ENCODE measurements at regions not wholly inside any gene's neighbourhood (a gene's known extent, or its start where the extent isn't known, plus 50 kb on each side); places are given as distances from the start of the nearest gene placed in this dataset.

- CTCF ChIA-PET = no interaction called here
- WGBS (ENCODE audit: insufficient coverage) = 93% methylated on average over 1 of the region's 1 CpG
- Histone ChIP-seq H3K27ac (ENCODE audit: insufficient read depth in 1 of 2, low read depth in 1 of 2, low read length in 2 of 2, poor library complexity in 1 of 2, severe bottlenecking in 2 of 2) (no peak overlapping the region), H3K36me3 (ENCODE audit: control insufficient read depth in 4 of 4, insufficient read depth in 4 of 4, low read length in 3 of 4) (no peaks in the 10 kb centered on the region), H3K4me1 (ENCODE audit: control extremely low read depth in 1 of 4, control insufficient read depth in 4 of 4, insufficient read depth in 4 of 4, low read length in 3 of 4) (no peaks in the 10 kb centered on the region), H3K4me3 (ENCODE audit: control insufficient read depth in 1 of 7, extremely low read depth in 1 of 7, insufficient read depth in 4 of 7, low read depth in 2 of 7, low read length in 6 of 7) (no peak overlapping the region), H3K27me3 (replicated peaks in 2 of 5; ENCODE audit: control insufficient read depth in 4 of 5, insufficient read depth in 5 of 5, low read length in 4 of 5) (no peaks in the 10 kb centered on the region), H3K9me3 (ENCODE audit: control extremely low read depth in 1 of 5, control insufficient read depth in 4 of 5, insufficient read depth in 2 of 5, low read depth in 1 of 5, low read length in 4 of 5) (peaks cover 0 to 2% (median 0%) of the 10 kb centered on the region in 5 experiments)
- no peak for DNase-seq
- POLR2A ChIA-PET = interaction anchor here (0.8 kb wide), 1 partner anchor 15 kb away, joined by 3 read pairs; no protein-coding TSS in a partner anchor
Observed at GRCh38 chr3:8191406-8191805, 310.2 kb upstream of the LMCD1 start.

GRCh38 chr3:8197384-8197783 lies 304.2 kb upstream of the LMCD1 start:
- Histone ChIP-seq H3K36me3 (ENCODE audit: control insufficient read depth in 4 of 4, insufficient read depth in 4 of 4, low read length in 3 of 4) (no peaks in the 10 kb centered on the region), H3K9me3 (ENCODE audit: control extremely low read depth in 1 of 5, control insufficient read depth in 4 of 5, insufficient read depth in 2 of 5, low read depth in 1 of 5, low read length in 4 of 5) (peaks cover 0 to 2% (median 0%) of the 10 kb centered on the region in 5 experiments), H3K27me3 (replicated peaks in 2 of 5; ENCODE audit: control insufficient read depth in 4 of 5, insufficient read depth in 5 of 5, low read length in 4 of 5) (no peaks in the 10 kb centered on the region), H3K27ac (ENCODE audit: insufficient read depth in 1 of 2, low read depth in 1 of 2, low read length in 2 of 2, poor library complexity in 1 of 2, severe bottlenecking in 2 of 2) (no peak overlapping the region), H3K4me3 (ENCODE audit: control insufficient read depth in 1 of 7, extremely low read depth in 1 of 7, insufficient read depth in 4 of 7, low read depth in 2 of 7, low read length in 6 of 7) (no peak overlapping the region), H3K4me1 (ENCODE audit: control extremely low read depth in 1 of 4, control insufficient read depth in 4 of 4, insufficient read depth in 4 of 4, low read length in 3 of 4) (no peaks in the 10 kb centered on the region)
- POLR2A ChIA-PET = no interaction called here
- 100% methylated on average over 1 of the region's 2 CpGs for WGBS (ENCODE audit: insufficient coverage)
- CTCF ChIA-PET = no interaction called here
- no peak for DNase-seq

- H3K27me3 ChIP-seq (replicated peaks in 2 of 5; ENCODE audit: control insufficient read depth in 4 of 5, insufficient read depth in 5 of 5, low read length in 4 of 5) = no peaks in the 10 kb centered on the region
- no peak for DNase-seq
- ChIA-PET POLR2A (no interaction called here), CTCF (no interaction called here)
- peaks cover 0 to 2% (median 0%) of the 10 kb centered on the region in 5 experiments for H3K9me3 ChIP-seq (ENCODE audit: control extremely low read depth in 1 of 5, control insufficient read depth in 4 of 5, insufficient read depth in 2 of 5, low read depth in 1 of 5, low read length in 4 of 5)
- 92% methylated on average over 2 of the region's 4 CpGs for WGBS (ENCODE audit: insufficient coverage)
- H3K36me3 ChIP-seq (ENCODE audit: control insufficient read depth in 4 of 4, insufficient read depth in 4 of 4, low read length in 3 of 4) = no peaks in the 10 kb centered on the region
- no peaks in the 10 kb centered on the region for H3K4me1 ChIP-seq (ENCODE audit: control extremely low read depth in 1 of 4, control insufficient read depth in 4 of 4, insufficient read depth in 4 of 4, low read length in 3 of 4)
- no peak overlapping the region for H3K4me3 ChIP-seq (ENCODE audit: control insufficient read depth in 1 of 7, extremely low read depth in 1 of 7, insufficient read depth in 4 of 7, low read depth in 2 of 7, low read length in 6 of 7)
- no peak overlapping the region for H3K27ac ChIP-seq (ENCODE audit: insufficient read depth in 1 of 2, low read depth in 1 of 2, low read length in 2 of 2, poor library complexity in 1 of 2, severe bottlenecking in 2 of 2)
Observed at GRCh38 chr3:8198605-8199004, 303.0 kb upstream of the LMCD1 start.

- 100% methylated on average over 2 of the region's 3 CpGs for WGBS (ENCODE audit: insufficient coverage)
- DNase-seq = no peak
- ChIA-PET CTCF (no interaction called here), POLR2A (no interaction called here)
- H3K27me3 ChIP-seq (replicated peaks in 2 of 5; ENCODE audit: control insufficient read depth in 4 of 5, insufficient read depth in 5 of 5, low read length in 4 of 5) = no peaks in the 10 kb centered on the region
- no peaks in the 10 kb centered on the region for H3K36me3 ChIP-seq (ENCODE audit: control insufficient read depth in 4 of 4, insufficient read depth in 4 of 4, low read length in 3 of 4)
- no peaks in the 10 kb centered on the region for H3K4me1 ChIP-seq (ENCODE audit: control extremely low read depth in 1 of 4, control insufficient read depth in 4 of 4, insufficient read depth in 4 of 4, low read length in 3 of 4)
- H3K9me3 ChIP-seq (ENCODE audit: control extremely low read depth in 1 of 5, control insufficient read depth in 4 of 5, insufficient read depth in 2 of 5, low read depth in 1 of 5, low read length in 4 of 5) = peaks cover 0 to 2% (median 0%) of the 10 kb centered on the region in 5 experiments
- no peak overlapping the region for H3K27ac ChIP-seq (ENCODE audit: insufficient read depth in 1 of 2, low read depth in 1 of 2, low read length in 2 of 2, poor library complexity in 1 of 2, severe bottlenecking in 2 of 2)
- no peak overlapping the region for H3K4me3 ChIP-seq (ENCODE audit: control insufficient read depth in 1 of 7, extremely low read depth in 1 of 7, insufficient read depth in 4 of 7, low read depth in 2 of 7, low read length in 6 of 7)
Observed at GRCh38 chr3:8200996-8201395, 300.6 kb upstream of the LMCD1 start.

- no peak overlapping the region for H3K27ac ChIP-seq (ENCODE audit: insufficient read depth in 1 of 2, low read depth in 1 of 2, low read length in 2 of 2, poor library complexity in 1 of 2, severe bottlenecking in 2 of 2)
- ChIA-PET POLR2A (no interaction called here), CTCF (no interaction called here)
- no peak for DNase-seq
- 98% methylated on average over 4 of the region's 4 CpGs for WGBS (ENCODE audit: insufficient coverage)
- no peaks in the 10 kb centered on the region for H3K4me1 ChIP-seq (ENCODE audit: control extremely low read depth in 1 of 4, control insufficient read depth in 4 of 4, insufficient read depth in 4 of 4, low read length in 3 of 4)
- H3K27me3 ChIP-seq (replicated peaks in 2 of 5; ENCODE audit: control insufficient read depth in 4 of 5, insufficient read depth in 5 of 5, low read length in 4 of 5) = no peaks in the 10 kb centered on the region
- no peaks in the 10 kb centered on the region for H3K9me3 ChIP-seq (ENCODE audit: control extremely low read depth in 1 of 5, control insufficient read depth in 4 of 5, insufficient read depth in 2 of 5, low read depth in 1 of 5, low read length in 4 of 5)
- no peak overlapping the region for H3K4me3 ChIP-seq (ENCODE audit: control insufficient read depth in 1 of 7, extremely low read depth in 1 of 7, insufficient read depth in 4 of 7, low read depth in 2 of 7, low read length in 6 of 7)
- no peaks in the 10 kb centered on the region for H3K36me3 ChIP-seq (ENCODE audit: control insufficient read depth in 4 of 4, insufficient read depth in 4 of 4, low read length in 3 of 4)
Observed at GRCh38 chr3:8201886-8202285, 299.7 kb upstream of the LMCD1 start.

GRCh38 chr3:8204331-8204730 lies 297.3 kb upstream of the LMCD1 start:
- Histone ChIP-seq H3K9me3 (ENCODE audit: control extremely low read depth in 1 of 5, control insufficient read depth in 4 of 5, insufficient read depth in 2 of 5, low read depth in 1 of 5, low read length in 4 of 5) (no peaks in the 10 kb centered on the region), H3K36me3 (ENCODE audit: control insufficient read depth in 4 of 4, insufficient read depth in 4 of 4, low read length in 3 of 4) (no peaks in the 10 kb centered on the region), H3K4me3 (ENCODE audit: control insufficient read depth in 1 of 7, extremely low read depth in 1 of 7, insufficient read depth in 4 of 7, low read depth in 2 of 7, low read length in 6 of 7) (no peak overlapping the region), H3K27me3 (replicated peaks in 2 of 5; ENCODE audit: control insufficient read depth in 4 of 5, insufficient read depth in 5 of 5, low read length in 4 of 5) (no peaks in the 10 kb centered on the region), H3K4me1 (ENCODE audit: control extremely low read depth in 1 of 4, control insufficient read depth in 4 of 4, insufficient read depth in 4 of 4, low read length in 3 of 4) (no peaks in the 10 kb centered on the region), H3K27ac (ENCODE audit: insufficient read depth in 1 of 2, low read depth in 1 of 2, low read length in 2 of 2, poor library complexity in 1 of 2, severe bottlenecking in 2 of 2) (no peak overlapping the region)
- 71% methylated on average over 4 of the region's 5 CpGs for WGBS (ENCODE audit: insufficient coverage)
- ChIA-PET CTCF (no interaction called here), POLR2A (no interaction called here)
- DNase-seq = no peak

GRCh38 chr3:8204853-8205650 lies 296.6 kb upstream of the LMCD1 start:
- Histone ChIP-seq H3K36me3 (ENCODE audit: control insufficient read depth in 4 of 4, insufficient read depth in 4 of 4, low read length in 3 of 4) (no peaks in the 10 kb centered on the region), H3K4me1 (ENCODE audit: control extremely low read depth in 1 of 4, control insufficient read depth in 4 of 4, insufficient read depth in 4 of 4, low read length in 3 of 4) (no peaks in the 10 kb centered on the region), H3K9me3 (ENCODE audit: control extremely low read depth in 1 of 5, control insufficient read depth in 4 of 5, insufficient read depth in 2 of 5, low read depth in 1 of 5, low read length in 4 of 5) (no peaks in the 10 kb centered on the region), H3K4me3 (ENCODE audit: control insufficient read depth in 1 of 7, extremely low read depth in 1 of 7, insufficient read depth in 4 of 7, low read depth in 2 of 7, low read length in 6 of 7) (no peak overlapping the region), H3K27me3 (replicated peaks in 2 of 5; ENCODE audit: control insufficient read depth in 4 of 5, insufficient read depth in 5 of 5, low read length in 4 of 5) (no peaks in the 10 kb centered on the region), H3K27ac (ENCODE audit: insufficient read depth in 1 of 2, low read depth in 1 of 2, low read length in 2 of 2, poor library complexity in 1 of 2, severe bottlenecking in 2 of 2) (no peak overlapping the region)
- no peak for DNase-seq
- CTCF ChIA-PET = no interaction called here
- POLR2A ChIA-PET = no interaction called here
- WGBS (ENCODE audit: insufficient coverage) = 100% methylated on average over 4 of the region's 5 CpGs
